ENCODE measurements at regions not wholly inside any gene's neighbourhood (a gene's known extent, or its start where the extent isn't known, plus 50 kb on each side); places are given as distances from the start of the nearest gene placed in this dataset.

DNA sequence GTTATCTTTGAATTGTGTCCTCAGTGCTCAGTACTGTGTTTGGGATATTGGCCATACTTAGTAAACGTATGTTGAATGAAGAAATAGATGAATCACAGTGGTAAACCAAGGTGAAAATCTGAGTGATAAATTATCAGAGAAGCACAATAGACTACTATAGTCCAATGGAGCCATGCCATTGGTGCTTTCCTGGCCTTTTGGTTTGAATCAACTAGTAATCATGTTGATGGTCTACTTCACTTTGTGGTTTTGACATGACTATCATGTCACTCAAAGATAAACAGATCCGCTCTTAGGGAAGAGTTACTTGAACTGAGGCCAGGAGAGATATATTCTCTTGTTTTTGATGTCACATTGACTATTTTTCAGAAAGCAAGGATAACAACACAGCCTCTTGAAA, 86.1 kb upstream of the IGFBP3 start:
- TF ChIP-seq, protein P1, sequence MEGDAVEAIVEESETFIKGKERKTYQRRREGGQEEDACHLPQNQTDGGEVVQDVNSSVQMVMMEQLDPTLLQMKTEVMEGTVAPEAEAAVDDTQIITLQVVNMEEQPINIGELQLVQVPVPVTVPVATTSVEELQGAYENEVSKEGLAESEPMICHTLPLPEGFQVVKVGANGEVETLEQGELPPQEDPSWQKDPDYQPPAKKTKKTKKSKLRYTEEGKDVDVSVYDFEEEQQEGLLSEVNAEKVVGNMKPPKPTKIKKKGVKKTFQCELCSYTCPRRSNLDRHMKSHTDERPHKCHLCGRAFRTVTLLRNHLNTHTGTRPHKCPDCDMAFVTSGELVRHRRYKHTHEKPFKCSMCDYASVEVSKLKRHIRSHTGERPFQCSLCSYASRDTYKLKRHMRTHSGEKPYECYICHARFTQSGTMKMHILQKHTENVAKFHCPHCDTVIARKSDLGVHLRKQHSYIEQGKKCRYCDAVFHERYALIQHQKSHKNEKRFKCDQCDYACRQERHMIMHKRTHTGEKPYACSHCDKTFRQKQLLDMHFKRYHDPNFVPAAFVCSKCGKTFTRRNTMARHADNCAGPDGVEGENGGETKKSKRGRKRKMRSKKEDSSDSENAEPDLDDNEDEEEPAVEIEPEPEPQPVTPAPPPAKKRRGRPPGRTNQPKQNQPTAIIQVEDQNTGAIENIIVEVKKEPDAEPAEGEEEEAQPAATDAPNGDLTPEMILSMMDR (IDR thresholded peaks at IDR 0.05): no peak
- no peak for TF ChIP-seq EZH2 (IDR thresholded peaks at IDR 0.05)
- TF ChIP-seq EZH2phosphoT487 (IDR thresholded peaks at IDR 0.05): no peak
